DMS153 treated with DMSO at 0.1 percent for 48 hours (cell line): ENCODE measurements at regions not wholly inside any gene's neighbourhood (a gene's known extent, or its start where the extent isn't known, plus 50 kb on each side); places are given as distances from the start of the nearest gene placed in this dataset.
"Not testable (repeated sequence)": the region's sequence is repeated elsewhere in the genome, so short reads cannot be mapped to it uniquely, and the experiment has no call there.

Experiments used
- DNase-seq: peaks from one replicate; lab custom pipeline; 2025; ENCODE audit not compliant: unreplicated experiment; lab: John Stamatoyannopoulos, UW

- not testable (repeated sequence) for DNase-seq
Observed at GRCh38 chr9:103611950-103612349, 482.2 kb upstream of the SMC2 start.

- no peak for DNase-seq
Observed at GRCh38 chr9:103615994-103616393, 478.1 kb upstream of the SMC2 start.

- DNase-seq: no peak
Observed at GRCh38 chr9:103617046-103617445, 477.1 kb upstream of the SMC2 start.

GRCh38 chr9:103625161-103625804 lies 468.8 kb upstream of the SMC2 start:
- no peak for DNase-seq

- no peak for DNase-seq
Observed at GRCh38 chr9:103627731-103628130, 466.4 kb upstream of the SMC2 start.

- no peak for DNase-seq
Observed at GRCh38 chr9:103649086-103649485, 445.0 kb upstream of the SMC2 start.

GRCh38 chr9:103658156-103658555 lies 436.0 kb upstream of the SMC2 start:
- no peak for DNase-seq

- no peak for DNase-seq
Observed at GRCh38 chr9:103660830-103661229, 433.3 kb upstream of the SMC2 start.

GRCh38 chr9:103661663-103662062 lies 432.4 kb upstream of the SMC2 start:
- DNase-seq: no peak

GRCh38 chr9:103669296-103669695 lies 424.8 kb upstream of the SMC2 start:
- DNase-seq: no peak

GRCh38 chr9:103674271-103674670 lies 419.8 kb upstream of the SMC2 start:
- DNase-seq: no peak

GRCh38 chr9:103680581-103680980 lies 413.5 kb upstream of the SMC2 start:
- DNase-seq: no peak

- DNase-seq: no peak
Observed at GRCh38 chr9:103681435-103681834, 412.7 kb upstream of the SMC2 start.

GRCh38 chr9:103700195-103700962 lies 393.7 kb upstream of the SMC2 start:
- no peak for DNase-seq

- DNase-seq: peak; percentile 89
Observed at GRCh38 chr9:103702572-103702971, 391.5 kb upstream of the SMC2 start.

GRCh38 chr9:103707181-103707580 lies 386.9 kb upstream of the SMC2 start:
- no peak for DNase-seq

GRCh38 chr9:103709366-103709765 lies 384.7 kb upstream of the SMC2 start:
- no peak for DNase-seq

- DNase-seq: no peak
Observed at GRCh38 chr9:103713631-103714030, 380.5 kb upstream of the SMC2 start.

- no peak for DNase-seq
Observed at GRCh38 chr9:103714992-103715391, 379.1 kb upstream of the SMC2 start.

GRCh38 chr9:103721056-103721455 lies 373.1 kb upstream of the SMC2 start:
- DNase-seq: no peak

- no peak for DNase-seq
Observed at GRCh38 chr9:103730866-103731265, 363.2 kb upstream of the SMC2 start.

- DNase-seq: no peak
Observed at GRCh38 chr9:103731541-103731940, 362.6 kb upstream of the SMC2 start.

GRCh38 chr9:103734471-103734870 lies 359.6 kb upstream of the SMC2 start:
- peak; percentile 8 for DNase-seq
